PFSK-1 (cell line): ENCODE measurements at regions not wholly inside any gene's neighbourhood (a gene's known extent, or its start where the extent isn't known, plus 50 kb on each side); places are given as distances from the start of the nearest gene placed in this dataset.

Experiments used
- FOXP2 ChIP-seq: optimal IDR thresholded peaks from 2 replicates; pipeline ENCODE3; 2011; ENCODE audit warnings: borderline replicate concordance, control low read depth, inconsistent platforms; ENCODE audit not compliant: insufficient read depth; ENCODE audit errors: extremely low read length, extremely low read depth
- POLR2AphosphoS5 ChIP-seq: IDR thresholded peaks from 2 replicates; pipeline ENCODE4 v1.6.1; 2012; ENCODE audit warnings: low read depth, mild to moderate bottlenecking, control low read depth, low read length, moderate library complexity
- REST ChIP-seq, 2 experiments: IDR thresholded peaks; 2 replicates each; pipeline versions ENCODE4 v1.6.1 to v1.8.0; 2011 to 2012; ENCODE audit warnings: low read depth in 2 of 2, low read length in 2 of 2, control low read depth in 1 of 2, inconsistent platforms in 1 of 2, mild to moderate bottlenecking in 1 of 2, moderate library complexity in 1 of 2; ENCODE audit not compliant: insufficient read depth in 1 of 2
- SIN3A ChIP-seq: IDR thresholded peaks from 2 replicates; pipeline ENCODE4 v1.6.1; 2012; ENCODE audit warnings: mild to moderate bottlenecking, low read length, moderate library complexity, borderline replicate concordance; ENCODE audit not compliant: insufficient read depth
- TAF1 ChIP-seq: IDR thresholded peaks from 2 replicates; pipeline ENCODE4 v1.6.1; 2012; ENCODE audit warnings: low read length, control low read depth, borderline replicate concordance; ENCODE audit not compliant: insufficient read depth

GRCh38 chr6:85917522-85917921, 274.8 kb upstream of the SYNCRIP start:
- TF ChIP-seq POLR2AphosphoS5 (no peak), SIN3A (no peak), FOXP2 (no peak), REST (IDR thresholded peaks at IDR 0.05; ENCODE audit: insufficient read depth in 1 of 2, low read depth in 2 of 2, low read length in 2 of 2) (no peak), TAF1 (no peak)

- TF ChIP-seq FOXP2 = no peak
- TF ChIP-seq POLR2AphosphoS5 = no peak
- TF ChIP-seq SIN3A = no peak
- no peak for TF ChIP-seq REST (IDR thresholded peaks at IDR 0.05; ENCODE audit: insufficient read depth in 1 of 2, low read depth in 2 of 2, low read length in 2 of 2)
Observed at GRCh38 chr6:85913001-85913400, 270.3 kb upstream of the SYNCRIP start.

- TF ChIP-seq REST (IDR thresholded peaks at IDR 0.05; ENCODE audit: insufficient read depth in 1 of 2, low read depth in 2 of 2, low read length in 2 of 2) = no peak
- TF ChIP-seq POLR2AphosphoS5 = no peak
- no peak for TF ChIP-seq SIN3A
- no peak for TF ChIP-seq TAF1
- no peak for TF ChIP-seq FOXP2
Observed at GRCh38 chr6:85912582-85912981, 269.9 kb upstream of the SYNCRIP start.

GRCh38 chr6:85911067-85911466, 268.4 kb upstream of the SYNCRIP start:
- no peak for TF ChIP-seq FOXP2
- TF ChIP-seq SIN3A = no peak

- TF ChIP-seq REST (IDR thresholded peaks at IDR 0.05; ENCODE audit: insufficient read depth in 1 of 2, low read depth in 2 of 2, low read length in 2 of 2) = no peak
- no peak for TF ChIP-seq POLR2AphosphoS5
- no peak for TF ChIP-seq TAF1
- TF ChIP-seq SIN3A = no peak
Observed at GRCh38 chr6:85892346-85892745, 249.7 kb upstream of the SYNCRIP start.

GRCh38 chr6:85887461-85887860, 244.8 kb upstream of the SYNCRIP start:
- no peak for TF ChIP-seq SIN3A
- no peak for TF ChIP-seq POLR2AphosphoS5
- TF ChIP-seq TAF1 = no peak
- TF ChIP-seq REST (IDR thresholded peaks at IDR 0.05; ENCODE audit: insufficient read depth in 1 of 2, low read depth in 2 of 2, low read length in 2 of 2) = no peak
- TF ChIP-seq FOXP2 = no peak
